IPS DF 4.7 (cell line): ENCODE measurements at regions not wholly inside any gene's neighbourhood (a gene's known extent, or its start where the extent isn't known, plus 50 kb on each side); places are given as distances from the start of the nearest gene placed in this dataset.

Source experiments
- DNase-seq: peaks from one replicate; pipeline ENCODE4 v3.0.0-alpha.2; 2013; ENCODE audit warnings: low spot score; ENCODE audit errors: extremely low read depth

GRCh38 chr4:160894128-160894527, 1269.7 kb downstream of the FSTL5 start:
- no peak for DNase-seq

GRCh38 chr4:160894809-160895208, 1269.0 kb downstream of the FSTL5 start:
- DNase-seq, result no peak

- DNase-seq, result no peak
Observed at GRCh38 chr4:160927311-160927710, 1236.5 kb downstream of the FSTL5 start.

GRCh38 chr4:160928482-160928881, 1235.3 kb downstream of the FSTL5 start:
- DNase-seq, result no peak

- DNase-seq, result no peak
Observed at GRCh38 chr4:160947653-160948052, 1216.1 kb downstream of the FSTL5 start.

GRCh38 chr4:160956875-160957274, 1206.9 kb downstream of the FSTL5 start:
- DNase-seq, result no peak

- no peak for DNase-seq
Observed at GRCh38 chr4:160969925-160970324, 1193.9 kb downstream of the FSTL5 start.

GRCh38 chr4:160980091-160980490, 1183.7 kb downstream of the FSTL5 start:
- no peak for DNase-seq

GRCh38 chr4:160981083-160981482, 1182.7 kb downstream of the FSTL5 start:
- no peak for DNase-seq

- DNase-seq, result no peak
Observed at GRCh38 chr4:160983035-160983434, 1180.8 kb downstream of the FSTL5 start.

GRCh38 chr4:161002386-161002785, 1161.4 kb downstream of the FSTL5 start:
- DNase-seq, result no peak

- DNase-seq, result no peak
Observed at GRCh38 chr4:161003418-161004057, 1160.3 kb downstream of the FSTL5 start.

- no peak for DNase-seq
Observed at GRCh38 chr4:161005746-161006145, 1158.1 kb downstream of the FSTL5 start.

GRCh38 chr4:161008527-161008926, 1155.3 kb downstream of the FSTL5 start:
- DNase-seq, result no peak

- no peak for DNase-seq
Observed at GRCh38 chr4:161010227-161010626, 1153.6 kb downstream of the FSTL5 start.
